A673 (cell line): ENCODE measurements at regions not wholly inside any gene's neighbourhood (a gene's known extent, or its start where the extent isn't known, plus 50 kb on each side); places are given as distances from the start of the nearest gene placed in this dataset.
A peak's percentile ranks its signal among the peaks of the same experiment; 100 is the strongest.

Experiments
- BruUV-seq: library from RNA; stranded (reverse); fragments of 400-500 nt; replicated peaks from 2 replicates; lab custom pipeline; 2021; lab: Mats Ljungman, UMichigan
- CTCF ChIA-PET: fragments of 300-600 bp; sonication (Branson Sonifier 250); formaldehyde crosslinking; loops from one replicate; lab custom pipeline; 2022; ENCODE audit warnings: antibody characterized with exemption; lab: Charles Lee
- POLR2A ChIA-PET: fragments of 300-600 bp; sonication (Branson Sonifier 250); formaldehyde crosslinking; loops from one replicate; lab custom pipeline; 2022; ENCODE audit warnings: antibody characterized with exemption; ENCODE audit not compliant: low non-redundant PET; lab: Charles Lee
- DNase-seq: peaks from one replicate; pipeline ENCODE4 v3.0.0-alpha.2; 2015; ENCODE audit warnings: low spot score
- H3K27ac ChIP-seq: fragments of 200-600 bp; sonication (generic); 2 replicates; pipeline ENCODE4 v1.5.1; 2016; ENCODE audit warnings: mixed run types, low read depth, mild to moderate bottlenecking, mixed read lengths, antibody characterized with exemption, low read length; ENCODE audit not compliant: poor library complexity, severe bottlenecking
- H3K27me3 ChIP-seq: fragments of 200-600 bp; sonication (generic); replicated peaks from 2 replicates; pipeline ENCODE4 v1.6.1; 2017; ENCODE audit warnings: mixed run types, low read depth, mild to moderate bottlenecking, mixed read lengths, antibody characterized with exemption, low read length; ENCODE audit not compliant: insufficient read depth, poor library complexity
- H3K36me3 ChIP-seq: fragments of 200-600 bp; sonication (generic); 2 replicates; pipeline ENCODE4 v1.6.1; 2016; ENCODE audit warnings: mixed run types, mild to moderate bottlenecking, mixed read lengths, antibody characterized with exemption, low read length; ENCODE audit not compliant: insufficient read depth, poor library complexity, severe bottlenecking
- H3K4me1 ChIP-seq: fragments of 200-600 bp; sonication (generic); 2 replicates; pipeline ENCODE4 v1.6.1; 2017; ENCODE audit warnings: mixed run types, mild to moderate bottlenecking, mixed read lengths, antibody characterized with exemption, low read length; ENCODE audit not compliant: insufficient read depth, poor library complexity, severe bottlenecking
- H3K4me3 ChIP-seq: fragments of 200-600 bp; sonication (generic); 2 replicates; pipeline ENCODE4 v1.5.1; 2016; ENCODE audit warnings: low read depth, mixed run types, mild to moderate bottlenecking, mixed read lengths, low read length; ENCODE audit not compliant: poor library complexity, severe bottlenecking
- H3K9me3 ChIP-seq: fragments of 200-600 bp; sonication (generic); 2 replicates; pipeline ENCODE4 v1.6.1; 2016; ENCODE audit warnings: mixed run types, low read depth, mild to moderate bottlenecking, mixed read lengths, antibody characterized with exemption, low read length; ENCODE audit not compliant: poor library complexity, severe bottlenecking
- CTCF ChIP-seq: fragments of 300-800, 200-600 bp; sonication (generic); conservative IDR thresholded peaks from 2 replicates; pipeline ENCODE4 v1.5.1; 2017; ENCODE audit warnings: low read depth, mild to moderate bottlenecking, antibody characterized with exemption, low read length, moderate library complexity, mixed read lengths
- EZH2 ChIP-seq: fragments of 200-600 bp; sonication (generic); IDR thresholded peaks from 2 replicates; pipeline ENCODE4 v1.6.1; 2017; ENCODE audit warnings: borderline replicate concordance, low read depth, mild to moderate bottlenecking, mixed read lengths, antibody characterized with exemption, low read length; ENCODE audit not compliant: poor library complexity, severe bottlenecking
- intact Hi-C: fragments of 100-400 bp; cut with micrococcal nuclease; formaldehyde crosslinking; loops from one replicate; pipeline ENCODE4 v1.10.0; 2022; ENCODE audit not compliant: unreplicated experiment

- no peak overlapping the region for H3K27ac ChIP-seq
- H3K36me3 ChIP-seq, result no peaks in the 10 kb centered on the region
- TF ChIP-seq CTCF, result no peak
- no peak for TF ChIP-seq EZH2
- ChIA-PET CTCF (no interaction called here), POLR2A (no interaction called here)
- intact Hi-C loops, result no loop called here
- no peak for DNase-seq
- H3K4me3 ChIP-seq, result no peak overlapping the region
- no peaks in the 10 kb centered on the region for H3K27me3 ChIP-seq
- no peaks in the 10 kb centered on the region for H3K4me1 ChIP-seq
- BruUV-seq, result no TSS peak
- H3K9me3 ChIP-seq, result peaks cover 45% of the 10 kb centered on the region
Observed at GRCh38 chr17:22692066-22692805, 999.9 kb downstream of the KCNJ18 start.

- CTCF ChIA-PET, result no interaction called here
- H3K27ac ChIP-seq, result no peak overlapping the region
- H3K9me3 ChIP-seq, result peaks cover 50% of the 10 kb centered on the region
- H3K36me3 ChIP-seq, result no peaks in the 10 kb centered on the region
- no peaks in the 10 kb centered on the region for H3K4me1 ChIP-seq
- intact Hi-C loops, result no loop called here
- no peak for DNase-seq
- TF ChIP-seq CTCF, result no peak
- no peak for TF ChIP-seq EZH2
- H3K27me3 ChIP-seq, result no peaks in the 10 kb centered on the region
- POLR2A ChIA-PET, result no interaction called here
- no TSS peak for BruUV-seq
- H3K4me3 ChIP-seq, result no peak overlapping the region
Observed at GRCh38 chr17:22692806-22693171, 1000.5 kb downstream of the KCNJ18 start.

- POLR2A ChIA-PET, result no interaction called here
- H3K36me3 ChIP-seq, result no peaks in the 10 kb centered on the region
- DNase-seq, result no peak
- no peaks in the 10 kb centered on the region for H3K27me3 ChIP-seq
- intact Hi-C loops, result no loop called here
- CTCF ChIA-PET, result no interaction called here
- no peak overlapping the region for H3K4me3 ChIP-seq
- H3K9me3 ChIP-seq, result peaks cover 46% of the 10 kb centered on the region
- no peaks in the 10 kb centered on the region for H3K4me1 ChIP-seq
- no TSS peak for BruUV-seq
- TF ChIP-seq EZH2 (no peak), CTCF (peak; percentile 30)
- H3K27ac ChIP-seq, result no peak overlapping the region
Observed at GRCh38 chr17:22694362-22695227, 1002.3 kb downstream of the KCNJ18 start.
